ENCODE measurements at regions not wholly inside any gene's neighbourhood (a gene's known extent, or its start where the extent isn't known, plus 50 kb on each side); places are given as distances from the start of the nearest gene placed in this dataset.
A peak's percentile ranks its signal among the peaks of the same experiment; 100 is the strongest.

DNA sequence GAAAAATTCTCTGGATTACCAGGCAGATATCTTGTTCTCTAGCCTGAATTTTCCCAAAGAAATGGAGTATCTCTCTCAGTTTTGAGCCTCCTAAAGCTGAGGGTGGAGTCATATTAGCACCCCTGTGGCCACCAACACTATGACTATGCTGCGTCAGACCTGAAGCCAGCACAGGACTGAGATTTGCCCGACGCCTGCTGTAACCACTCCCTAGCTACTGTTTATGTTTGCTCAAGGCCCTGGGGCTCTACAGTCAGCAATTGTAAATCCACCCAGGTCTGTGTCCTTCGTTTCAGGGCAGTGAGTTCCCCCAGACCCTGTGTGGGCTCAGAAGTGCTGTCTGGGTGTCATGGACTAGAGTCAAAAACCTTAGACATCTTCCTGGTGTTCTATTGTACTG is 61.4 kb downstream of the ZXDA start:
- DNase-seq (ENCODE audit: extremely low read depth in 1 of 11, low read depth in 9 of 11, low spot score in 4 of 11), result no peak

DNA sequence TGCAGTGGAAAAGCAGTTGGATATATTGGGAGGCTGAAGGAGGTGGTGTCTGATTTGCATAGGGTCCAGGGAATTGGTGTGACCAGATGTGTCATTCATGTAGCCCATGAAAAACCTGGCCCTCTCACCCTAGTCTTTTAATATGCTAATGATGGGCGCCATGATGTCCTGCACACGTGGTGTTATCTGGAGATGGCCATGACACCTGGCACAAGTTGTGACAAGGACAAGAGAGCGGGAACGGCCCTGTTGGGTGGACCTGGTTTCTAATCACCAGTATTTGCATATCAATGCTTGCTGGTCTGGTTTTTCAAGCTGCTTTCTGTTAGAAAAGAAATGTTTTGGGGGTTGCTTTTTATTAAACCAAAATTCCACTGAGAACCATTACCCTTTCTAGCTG is 87.4 kb downstream of the ZXDA start:
- no peak for DNase-seq (ENCODE audit: extremely low read depth in 1 of 11, low read depth in 9 of 11, low spot score in 4 of 11)

DNA sequence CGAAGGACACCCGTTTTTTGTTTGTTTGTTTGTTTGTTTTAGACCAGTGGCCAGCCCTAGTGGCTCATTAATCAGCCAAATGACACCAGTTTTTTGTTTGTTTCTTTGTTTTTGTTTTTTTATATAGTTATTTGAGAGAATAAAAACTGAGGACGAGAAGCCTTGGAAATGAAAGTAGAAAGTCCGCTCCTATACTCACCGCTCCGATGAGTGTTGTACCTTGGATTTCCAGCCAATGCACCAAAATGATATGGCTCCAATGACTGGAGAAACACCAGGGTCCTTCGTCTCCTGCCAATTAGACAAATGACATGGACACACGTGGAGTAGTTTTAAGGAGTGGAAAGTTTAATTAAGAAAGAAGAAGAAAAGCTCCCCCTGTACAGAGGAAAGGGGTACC is 87.9 kb downstream of the ZXDA start:
- DNase-seq (ENCODE audit: extremely low read depth in 1 of 11, low read depth in 9 of 11, low spot score in 4 of 11), result no peak

GRCh38 chrX:57821703-57822387 is 88.4 kb downstream of the ZXDA start:
- peak in 10 of 11 donors; percentile 3 to 31 (median 18) for DNase-seq (ENCODE audit: extremely low read depth in 1 of 11, low read depth in 9 of 11, low spot score in 4 of 11)

DNA sequence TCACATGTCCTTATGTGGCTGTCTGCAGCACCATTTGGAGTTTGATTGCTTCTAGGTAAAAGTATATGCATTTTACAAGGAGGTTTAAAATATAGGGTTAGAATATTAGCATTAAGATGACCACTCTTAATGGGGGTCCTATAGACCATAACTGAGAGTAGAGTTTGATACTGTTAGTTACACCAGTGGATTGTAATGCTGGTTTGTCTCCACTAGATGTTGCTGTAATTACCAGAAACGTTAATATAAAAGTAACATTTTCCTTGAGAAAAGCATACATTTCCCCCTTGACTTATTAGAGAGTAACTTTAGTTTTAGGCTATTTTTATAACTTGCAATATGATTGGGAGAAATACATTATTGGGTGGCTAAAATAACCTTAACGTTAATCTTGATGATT is 93.0 kb downstream of the ZXDA start:
- DNase-seq (ENCODE audit: extremely low read depth in 1 of 11, low read depth in 9 of 11, low spot score in 4 of 11), result no peak

DNA sequence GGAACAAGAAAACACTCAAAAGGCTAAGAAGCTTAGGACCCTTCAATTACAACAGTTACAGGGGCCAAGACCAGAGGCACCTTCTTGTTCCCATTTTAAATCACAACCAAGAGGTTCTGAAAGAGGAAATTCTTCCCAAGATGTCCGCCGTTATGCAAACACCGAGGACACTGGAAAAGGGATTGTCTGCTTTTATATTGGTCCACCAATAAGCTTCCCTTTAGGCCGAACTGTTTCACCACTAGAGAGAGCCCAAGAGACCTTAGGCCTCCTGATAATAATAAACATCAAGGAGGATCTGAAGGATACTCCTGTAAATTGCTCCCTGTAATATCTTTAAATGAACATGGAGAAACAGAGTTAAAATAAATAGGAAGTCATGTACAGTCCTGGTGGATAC is 92.6 kb upstream of the NLRP2B start:
- DNase-seq (ENCODE audit: extremely low read depth in 1 of 11, low read depth in 9 of 11, low spot score in 4 of 11), result no peak

- no peak for DNase-seq (ENCODE audit: extremely low read depth in 1 of 11, low read depth in 9 of 11, low spot score in 4 of 11)
Measured at GRCh38 chrX:57771689-57772088, 91.6 kb upstream of the NLRP2B start.

GRCh38 chrX:57752866-57753265 is 72.8 kb upstream of the NLRP2B start:
- no peak for DNase-seq (ENCODE audit: extremely low read depth in 1 of 11, low read depth in 9 of 11, low spot score in 4 of 11)

DNA sequence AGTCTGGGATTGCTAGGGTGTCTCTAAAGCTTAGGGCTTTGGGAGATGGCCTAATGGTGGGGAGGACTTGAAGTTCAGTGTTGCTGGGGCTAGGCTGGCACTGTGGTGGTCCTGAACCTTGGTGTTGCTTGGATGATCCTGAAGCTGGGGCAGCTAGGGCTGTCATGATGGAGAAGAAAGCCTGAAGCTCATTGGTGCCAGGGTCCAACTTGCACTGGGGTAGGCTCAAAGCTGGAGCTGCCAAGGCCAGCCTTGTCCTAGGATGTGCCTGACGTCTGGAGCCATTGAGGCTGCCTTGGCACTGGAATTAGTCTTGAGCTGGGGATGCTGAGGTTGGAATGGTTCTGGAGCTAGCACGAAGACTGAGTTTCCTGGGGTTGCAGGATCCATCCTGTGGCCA is 61.0 kb upstream of the NLRP2B start:
- no peak for DNase-seq (ENCODE audit: extremely low read depth in 1 of 11, low read depth in 9 of 11, low spot score in 4 of 11)

DNA sequence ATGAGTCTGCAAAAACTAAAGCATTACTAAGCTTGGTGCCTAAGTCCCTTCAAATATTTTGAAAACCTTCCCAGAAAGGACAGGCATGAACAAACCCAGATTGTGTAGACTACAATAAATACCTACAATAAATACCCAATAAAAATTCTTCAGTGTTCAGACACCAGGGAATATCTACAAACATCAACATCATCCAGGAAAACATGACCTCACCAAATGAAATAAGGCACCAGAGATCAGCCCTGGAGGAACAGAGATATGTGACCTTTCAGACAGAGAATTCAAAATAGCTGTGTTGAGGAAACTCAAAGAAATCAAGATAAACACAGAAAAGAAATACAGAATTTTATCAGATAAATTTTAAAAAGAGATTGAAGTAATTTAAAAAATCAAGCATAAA is 57.8 kb upstream of the NLRP2B start:
- DNase-seq (ENCODE audit: extremely low read depth in 1 of 11, low read depth in 9 of 11, low spot score in 4 of 11), result no peak

Measured in renal cortex interstitium (tissue), 11 donors.